NCI-H748 treated with DMSO at 0.1 percent for 48 hours (cell line): ENCODE measurements at regions not wholly inside any gene's neighbourhood (a gene's known extent, or its start where the extent isn't known, plus 50 kb on each side); places are given as distances from the start of the nearest gene placed in this dataset.
A peak's percentile ranks its signal among the peaks of the same experiment; 100 is the strongest.

Experiments used
- DNase-seq: peaks from one replicate; lab custom pipeline; 2025; lab: John Stamatoyannopoulos, UW

DNA sequence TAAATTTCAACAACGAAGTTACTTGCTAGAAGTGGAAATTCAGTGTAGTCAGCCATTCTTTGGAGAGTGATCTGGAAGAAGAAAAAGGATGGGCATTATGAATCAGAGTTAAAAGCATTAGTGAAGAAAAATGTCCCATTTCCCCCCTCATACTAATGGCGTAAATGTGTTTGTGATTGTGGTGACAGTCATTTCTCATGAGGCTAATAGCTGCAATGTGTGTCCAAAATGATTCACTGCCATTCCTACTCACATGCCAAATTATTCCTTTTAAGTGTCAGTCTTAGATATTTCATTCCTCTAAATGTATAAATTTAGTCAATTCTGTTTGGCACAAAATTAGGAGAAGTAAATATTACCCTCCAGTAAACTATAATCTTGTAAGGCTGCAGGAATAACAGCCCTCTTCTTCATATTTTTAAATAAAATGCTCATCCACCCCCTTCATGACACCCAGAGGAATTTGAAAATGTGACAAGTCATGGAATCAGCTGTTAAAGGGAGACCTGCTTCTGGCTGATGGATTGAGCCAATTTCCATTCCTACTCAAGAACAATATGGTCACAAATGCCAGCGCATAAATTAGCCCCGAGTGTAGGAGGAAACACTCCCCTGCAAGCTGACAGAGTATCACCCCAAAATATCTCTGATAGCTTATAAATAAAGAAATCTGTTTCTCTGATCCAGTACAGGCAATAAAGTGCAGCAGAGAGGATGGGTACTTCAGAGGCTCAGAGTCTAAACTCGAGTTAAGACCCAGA is 912.3 kb upstream of the SEL1L start:
- DNase-seq: no peak

GRCh38 chr14:82447586-82447985 is 913.9 kb upstream of the SEL1L start:
- DNase-seq: no peak

- no peak for DNase-seq
These were observed 916.3 kb upstream of the SEL1L start for GRCh38 chr14:82449926-82450468.

- DNase-seq: no peak
These were observed 918.0 kb upstream of the SEL1L start for GRCh38 chr14:82451675-82452074.

DNA sequence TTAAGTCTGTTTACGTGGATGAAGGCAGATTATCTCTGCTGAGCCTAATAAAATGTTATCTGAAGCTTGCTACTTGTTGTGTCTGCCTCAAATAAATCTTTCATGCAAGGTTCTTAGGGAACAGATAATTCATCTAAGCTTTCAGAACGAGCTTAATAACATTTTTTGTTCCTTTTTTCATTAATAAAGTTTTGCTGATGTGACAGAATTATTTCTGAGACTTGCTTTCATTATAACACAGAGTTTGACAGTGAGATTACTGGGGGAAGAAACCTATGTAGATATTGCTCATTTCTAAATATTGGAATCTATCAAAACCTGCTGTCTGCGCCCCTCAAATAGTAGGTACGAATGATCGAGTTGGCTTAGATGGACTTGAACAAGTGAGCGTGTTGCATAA is 948.7 kb upstream of the SEL1L start:
- no peak for DNase-seq

GRCh38 chr14:82488473-82488872 is 954.8 kb upstream of the SEL1L start:
- DNase-seq: no peak

DNA sequence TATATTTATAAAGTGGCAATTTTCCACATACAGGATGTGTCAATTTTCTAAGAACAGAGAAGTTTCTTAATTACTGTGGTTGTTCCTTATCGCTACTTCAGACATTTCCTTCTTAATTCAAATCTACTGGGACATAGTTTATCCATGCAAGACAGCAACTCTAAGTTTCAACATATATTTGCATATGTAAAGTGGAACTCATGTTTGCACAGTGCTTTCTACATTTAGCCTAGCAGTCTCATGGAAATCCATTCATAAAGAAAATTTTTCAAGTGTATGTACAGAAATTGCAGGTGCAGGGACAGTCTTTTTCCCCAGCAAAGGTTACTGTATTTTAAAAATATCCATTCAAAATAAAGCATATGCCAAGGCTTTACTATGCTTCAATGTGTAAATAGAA is 956.7 kb upstream of the SEL1L start:
- no peak for DNase-seq

- DNase-seq: no peak
These were observed 958.5 kb upstream of the SEL1L start for GRCh38 chr14:82492157-82492556.

DNA sequence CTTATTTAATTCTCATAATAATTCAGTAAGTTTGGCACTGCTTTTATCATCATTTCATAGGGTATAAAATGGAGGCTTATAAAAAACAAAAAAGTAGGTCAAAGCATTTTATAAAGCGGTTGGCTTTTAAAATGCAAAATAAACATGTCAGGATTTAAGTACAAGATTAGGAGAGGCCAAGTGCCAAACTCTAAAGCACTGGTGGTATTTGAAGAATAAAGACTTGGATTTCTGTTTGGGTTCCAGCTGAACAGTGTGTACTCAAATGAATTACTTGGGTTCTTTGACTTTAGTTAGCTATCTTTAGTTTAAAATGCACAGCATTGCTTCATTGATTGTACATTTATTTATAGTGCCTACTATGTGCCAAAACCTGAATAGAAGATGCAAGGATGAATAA is 966.6 kb upstream of the SEL1L start:
- DNase-seq: no peak

GRCh38 chr14:82501554-82501953 is 967.9 kb upstream of the SEL1L start:
- no peak for DNase-seq

GRCh38 chr14:82502043-82502442 is 968.4 kb upstream of the SEL1L start:
- no peak for DNase-seq

GRCh38 chr14:82504894-82505293 is 971.2 kb upstream of the SEL1L start:
- DNase-seq: no peak

- DNase-seq: no peak
These were observed 976.4 kb upstream of the SEL1L start for GRCh38 chr14:82510007-82510406.

GRCh38 chr14:82511399-82511798 is 977.7 kb upstream of the SEL1L start:
- DNase-seq: no peak

DNA sequence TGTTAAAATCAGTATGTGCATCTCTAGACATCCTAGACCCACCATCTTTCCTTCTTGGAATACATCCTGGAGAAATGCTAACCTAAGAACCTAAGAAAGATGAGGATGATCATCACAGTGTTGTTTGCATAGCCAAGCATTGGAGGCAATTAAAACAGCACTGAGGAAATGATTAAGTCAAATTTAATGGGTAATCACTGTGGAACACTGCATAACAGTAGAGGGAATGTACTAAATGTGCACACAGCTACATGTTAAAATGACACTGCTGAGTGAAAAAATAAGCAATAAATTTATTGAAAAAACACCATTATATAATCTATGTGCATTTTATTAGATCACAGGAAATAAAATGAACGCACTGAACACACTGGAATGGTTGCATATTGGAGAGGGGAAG is 987.1 kb upstream of the SEL1L start:
- no peak for DNase-seq

- DNase-seq: no peak
These were observed 987.5 kb upstream of the SEL1L start for GRCh38 chr14:82521191-82521590.

DNA sequence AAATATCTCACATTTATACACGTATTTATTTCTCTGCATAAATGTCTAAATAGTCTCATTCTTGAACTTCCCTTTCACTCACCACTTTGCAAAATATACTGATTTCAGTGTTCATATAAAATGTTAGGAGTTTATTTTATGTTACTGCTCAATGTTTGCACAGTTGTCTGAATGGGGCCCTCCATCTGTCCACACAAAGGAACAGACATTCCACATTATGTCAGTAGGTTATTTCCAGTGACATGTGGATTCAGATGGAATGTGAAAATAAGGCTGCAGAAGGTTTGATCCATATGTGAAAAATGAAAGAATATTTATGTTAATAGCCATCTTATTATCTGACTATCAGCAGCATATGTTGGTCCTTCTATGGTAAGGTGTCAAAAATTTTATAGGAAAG is 994.4 kb upstream of the SEL1L start:
- peak; percentile 19 for DNase-seq

DNA sequence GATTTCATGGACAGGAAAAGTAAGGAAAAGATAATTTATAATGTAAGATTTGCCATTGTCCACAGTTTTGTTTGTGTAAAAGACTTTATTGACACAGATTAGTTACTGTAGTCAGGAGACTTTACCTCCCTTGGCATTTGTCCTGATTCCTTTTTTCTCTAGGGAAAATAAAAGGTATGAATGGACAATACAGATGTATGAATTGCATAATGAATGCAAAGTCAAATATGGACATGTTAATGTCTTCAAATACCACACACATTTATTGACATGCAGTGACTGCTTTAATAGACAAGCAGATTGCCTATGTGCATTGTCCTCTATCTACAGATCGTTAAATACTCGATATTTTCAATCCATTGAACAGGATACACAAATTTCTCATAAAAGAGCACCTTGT is 999.7 kb upstream of the SEL1L start:
- no peak for DNase-seq

DNA sequence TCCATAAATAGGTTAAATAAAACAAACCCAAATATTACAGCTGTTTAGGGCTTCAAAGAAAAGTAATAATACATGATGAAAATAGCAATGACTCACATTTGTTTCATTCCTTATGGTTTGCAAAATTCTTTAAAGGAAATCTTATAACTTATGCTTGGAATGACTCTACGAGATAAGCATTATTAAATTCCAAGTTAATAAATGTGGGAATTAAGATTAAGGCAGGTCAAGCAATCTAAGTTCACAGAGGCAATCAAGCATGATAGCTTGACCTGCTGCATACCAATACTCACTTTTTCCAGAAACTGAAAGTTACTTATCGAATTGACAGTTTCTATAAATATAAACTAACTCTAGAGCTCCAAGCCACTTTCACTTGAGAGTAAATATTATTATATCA is 1002.9 kb upstream of the SEL1L start:
- no peak for DNase-seq

GRCh38 chr14:82537831-82538230 is 1004.2 kb upstream of the SEL1L start:
- DNase-seq: peak; percentile 39

DNA sequence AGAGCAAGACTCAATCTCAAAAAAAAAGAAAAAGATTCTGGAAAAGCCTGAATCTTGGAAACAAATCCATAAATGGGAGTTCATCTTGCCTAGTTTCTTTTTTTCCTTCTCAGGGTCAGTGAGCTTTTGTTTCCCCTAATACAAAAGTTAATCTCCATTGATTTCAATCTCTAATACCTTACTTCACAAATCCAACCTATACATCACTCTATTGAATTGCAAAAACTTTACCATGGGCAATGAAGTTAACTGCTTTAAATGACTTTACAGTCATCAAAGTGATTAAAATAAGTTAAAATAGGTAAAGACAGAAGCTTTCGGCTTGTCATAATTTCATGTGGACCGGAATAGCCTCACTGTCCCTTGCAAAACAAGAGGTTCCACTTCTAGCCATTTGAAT is 1012.7 kb upstream of the SEL1L start:
- no peak for DNase-seq

DNA sequence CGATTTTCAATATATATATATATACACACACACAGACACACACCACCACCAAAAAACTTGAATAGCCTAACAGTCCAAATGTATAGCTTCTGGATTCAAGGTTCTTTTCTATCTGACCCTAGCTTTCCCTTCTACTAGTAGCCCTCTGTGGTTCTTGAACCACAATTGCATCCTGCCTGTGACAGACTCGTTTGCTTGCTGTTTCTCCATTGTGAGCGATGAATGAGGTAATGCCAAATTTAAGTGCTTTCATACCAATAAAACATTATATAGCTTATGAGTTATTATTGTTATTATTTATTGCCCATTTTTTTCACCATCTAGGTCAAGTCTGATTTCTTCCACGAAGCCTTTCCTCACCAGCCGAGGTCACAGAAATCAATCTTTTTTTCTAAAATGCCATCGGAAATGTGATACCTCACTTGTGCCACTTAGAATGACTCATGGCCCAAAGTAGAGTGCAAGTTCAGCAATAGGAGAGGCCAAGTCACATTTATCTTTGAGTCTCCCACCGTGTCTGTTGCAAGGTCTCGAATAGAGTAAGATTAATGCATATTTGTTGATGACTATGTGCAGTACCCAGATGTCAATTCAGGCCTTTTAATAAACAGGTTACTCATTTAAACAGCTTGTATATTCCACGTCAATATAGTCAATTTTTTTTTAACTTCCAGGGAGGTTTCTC is 1015.8 kb upstream of the SEL1L start:
- DNase-seq: no peak

DNA sequence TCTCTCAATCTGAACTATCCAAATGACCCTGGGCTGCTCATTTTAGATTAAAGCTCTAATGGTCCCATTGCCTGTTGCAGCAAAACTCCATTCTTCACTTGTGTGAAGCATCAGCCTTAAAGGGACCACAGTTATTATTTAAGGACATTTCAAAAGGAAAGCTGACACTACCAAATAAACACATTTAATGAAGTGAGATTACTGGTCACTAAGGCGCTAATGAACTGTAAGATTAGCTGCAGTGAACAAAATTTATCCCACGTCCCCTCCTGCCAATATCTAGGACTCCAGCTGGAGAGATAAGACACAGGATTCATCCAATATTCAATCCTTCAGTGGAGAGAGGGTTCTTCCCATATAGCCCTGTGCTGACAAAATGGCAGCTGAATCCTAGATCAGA is 1029.2 kb upstream of the SEL1L start:
- no peak for DNase-seq

GRCh38 chr14:82565825-82566224 is 1032.2 kb upstream of the SEL1L start:
- DNase-seq: no peak
